Stromal cell of bone marrow (primary cell): ENCODE measurements at regions not wholly inside any gene's neighbourhood (a gene's known extent, or its start where the extent isn't known, plus 50 kb on each side); places are given as distances from the start of the nearest gene placed in this dataset.
"Not testable (repeated sequence)": the region's sequence is repeated elsewhere in the genome, so short reads cannot be mapped to it uniquely, and the experiment has no call there.

Experiments used
- DNase-seq: peaks from one replicate; pipeline ENCODE4 v3.0.0-alpha.2; 2012; ENCODE audit warnings: low read depth

DNA sequence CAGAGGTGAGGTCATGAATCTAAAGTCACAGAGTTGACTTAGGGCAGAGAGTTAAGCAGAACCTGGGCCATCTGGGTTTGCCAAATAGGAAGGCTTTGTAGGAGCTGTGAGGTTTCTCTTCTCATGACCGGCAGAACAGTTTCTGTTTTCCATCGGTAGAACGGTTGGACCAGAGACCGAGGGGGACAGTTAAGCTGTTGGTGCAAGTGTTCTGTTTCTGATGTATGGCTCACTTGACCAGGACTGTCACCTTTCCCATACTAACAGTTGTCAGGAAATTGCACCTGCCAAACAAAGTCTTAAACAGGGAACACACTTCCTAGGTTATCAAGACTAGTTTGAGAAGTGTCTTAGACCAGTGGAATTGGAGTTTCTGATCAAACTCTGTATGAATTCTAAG lies 158.3 kb downstream of the PDCD6IP start:
- DNase-seq: no peak

DNA sequence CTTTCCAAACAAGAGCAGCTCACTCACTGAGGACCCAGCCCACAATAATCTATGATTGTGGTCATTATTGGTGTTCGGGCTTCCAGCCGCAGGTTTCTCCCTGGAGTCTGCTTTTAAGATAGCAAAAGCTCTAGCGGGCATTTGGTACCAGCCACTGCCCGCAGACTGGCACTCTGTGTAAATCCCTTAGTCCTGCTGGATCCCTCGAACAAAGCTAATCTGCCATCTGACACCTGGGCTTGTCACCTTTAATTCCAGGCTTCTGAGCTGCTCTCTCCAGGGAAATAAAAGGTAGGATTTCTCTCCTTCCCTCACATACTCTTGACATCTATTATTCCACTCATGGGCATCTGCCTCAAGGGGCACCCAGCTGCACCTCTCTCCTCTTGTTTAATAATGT lies 158.7 kb downstream of the PDCD6IP start:
- DNase-seq: no peak

- DNase-seq: no peak
Measured at GRCh38 chr3:33958661-33959060, 160.2 kb downstream of the PDCD6IP start.

DNA sequence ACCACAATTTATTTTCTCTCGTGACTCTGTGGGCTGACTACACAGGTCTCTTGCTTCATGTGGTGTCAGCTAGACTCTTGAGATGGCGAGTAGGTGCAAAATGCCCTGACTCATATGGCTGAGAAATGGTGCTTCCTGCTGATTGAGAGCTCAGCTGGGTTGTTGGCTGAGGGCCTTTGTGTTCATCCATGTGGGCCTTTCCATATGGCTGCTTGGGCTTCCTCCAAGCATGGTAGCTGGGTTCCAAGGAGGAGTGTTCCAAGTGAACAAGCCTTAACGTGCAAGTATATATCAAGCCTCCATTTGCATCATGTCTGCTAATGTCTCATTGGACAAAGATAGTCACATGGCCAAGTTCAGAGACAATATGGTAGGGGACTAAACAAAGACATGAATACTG lies 164.0 kb downstream of the PDCD6IP start:
- DNase-seq: no peak

DNA sequence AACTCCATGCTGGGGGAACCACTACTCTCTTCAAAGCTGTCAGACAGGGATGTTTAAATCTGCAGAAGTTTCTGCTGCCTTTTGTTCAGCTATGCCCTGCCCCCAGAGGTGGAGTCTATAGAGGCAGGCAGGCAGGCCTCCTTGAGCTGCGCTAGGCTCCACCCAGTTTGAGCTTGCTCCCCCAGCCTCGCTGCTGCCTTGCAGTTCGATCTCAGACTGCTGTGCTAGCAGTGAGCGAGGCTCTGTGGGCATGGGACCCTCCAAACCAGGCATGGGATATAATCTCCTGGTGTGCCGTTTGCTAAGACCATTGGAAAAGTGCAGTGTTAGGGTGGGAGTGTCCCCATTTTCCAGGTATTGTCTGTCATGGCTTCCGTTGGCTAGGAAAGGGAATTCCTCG lies 171.8 kb downstream of the PDCD6IP start:
- DNase-seq: not testable (repeated sequence)

- no peak for DNase-seq
Measured at GRCh38 chr3:33971055-33971454, 172.6 kb downstream of the PDCD6IP start.

DNA sequence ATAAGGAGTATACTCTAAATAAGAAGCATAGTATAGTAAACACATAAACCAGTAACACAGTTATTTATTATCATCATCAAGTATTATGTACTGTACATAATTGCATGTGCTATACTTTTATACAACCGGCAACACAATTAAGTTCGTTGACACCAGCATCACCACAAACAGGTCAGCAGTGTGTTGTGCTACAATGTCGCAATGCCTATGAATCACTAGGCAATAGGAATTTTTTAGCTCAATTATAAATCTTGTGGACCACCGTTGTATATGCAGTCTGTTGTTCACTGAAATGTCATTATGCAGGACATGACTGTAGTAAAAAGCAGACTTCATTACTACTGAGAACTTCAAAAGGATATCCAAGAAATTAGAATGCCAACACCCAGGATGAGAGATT lies 177.0 kb downstream of the PDCD6IP start:
- DNase-seq: no peak

DNA sequence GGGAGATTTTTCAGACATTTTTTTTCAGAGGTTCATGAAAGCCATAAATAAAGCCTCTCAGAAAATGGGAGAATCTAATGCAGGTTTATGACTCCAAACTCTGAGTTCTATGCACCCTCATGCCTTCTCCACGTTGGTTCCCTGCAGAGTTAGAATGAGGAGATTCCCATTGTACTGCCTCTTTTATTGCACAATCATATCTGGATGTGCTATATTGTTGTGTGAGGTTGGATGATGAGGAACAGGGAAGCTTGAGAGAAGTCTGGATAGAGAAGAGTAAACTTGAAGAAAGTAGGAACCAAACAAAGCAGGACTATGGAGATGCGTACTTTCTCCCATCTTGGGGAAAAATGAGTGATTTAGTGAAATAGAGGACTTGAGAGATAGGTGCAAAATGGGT lies 178.8 kb downstream of the PDCD6IP start:
- no peak for DNase-seq

DNA sequence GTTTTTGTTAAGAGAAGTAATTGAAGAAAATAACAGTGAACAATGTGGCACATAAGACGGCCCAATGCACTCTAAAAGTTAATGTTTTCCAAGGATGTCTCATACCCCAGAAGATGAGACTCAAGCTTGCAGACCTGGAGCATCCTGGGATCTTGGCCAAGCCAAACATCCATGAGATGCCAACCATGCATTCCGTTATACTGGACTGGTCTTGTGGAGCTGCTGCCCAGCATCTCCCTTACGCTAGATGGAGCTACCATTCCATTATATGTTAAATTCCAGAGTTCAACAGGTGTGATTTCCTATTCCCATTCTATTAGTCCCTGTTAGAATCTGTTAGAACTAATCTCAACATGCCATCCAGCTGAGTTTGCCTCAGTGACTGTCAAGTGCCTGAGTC lies 181.8 kb downstream of the PDCD6IP start:
- peak; percentile 37 for DNase-seq

DNA sequence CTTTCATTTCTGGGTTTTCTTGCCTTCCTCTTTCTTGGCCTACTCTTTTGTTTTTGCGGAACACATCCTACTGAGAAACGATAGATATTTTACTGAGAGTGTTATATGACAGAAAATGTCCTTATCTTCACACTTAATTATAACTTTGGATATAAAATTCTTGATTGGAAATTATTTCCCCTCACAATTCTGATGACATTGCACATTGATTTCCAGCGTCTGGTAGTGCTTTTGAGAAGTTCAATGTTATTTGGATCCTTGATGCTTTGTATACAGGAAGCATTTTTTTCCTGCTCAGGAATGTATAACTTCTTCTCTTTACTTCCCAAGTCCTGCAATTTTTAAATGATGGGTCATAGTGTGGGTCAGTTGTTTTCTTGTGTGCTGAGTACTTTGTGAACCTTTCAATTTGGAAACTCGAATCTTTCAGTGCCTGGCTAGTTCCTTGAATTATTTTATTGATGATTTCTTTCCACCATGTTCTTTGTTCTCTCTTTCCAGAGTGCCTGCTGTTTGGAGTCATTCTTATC lies 183.9 kb downstream of the PDCD6IP start:
- DNase-seq: no peak

- DNase-seq: not testable (repeated sequence)
Measured at GRCh38 chr3:33982949-33983348, 184.5 kb downstream of the PDCD6IP start.

GRCh38 chr3:33989229-33989628 lies 190.8 kb downstream of the PDCD6IP start:
- DNase-seq: no peak

DNA sequence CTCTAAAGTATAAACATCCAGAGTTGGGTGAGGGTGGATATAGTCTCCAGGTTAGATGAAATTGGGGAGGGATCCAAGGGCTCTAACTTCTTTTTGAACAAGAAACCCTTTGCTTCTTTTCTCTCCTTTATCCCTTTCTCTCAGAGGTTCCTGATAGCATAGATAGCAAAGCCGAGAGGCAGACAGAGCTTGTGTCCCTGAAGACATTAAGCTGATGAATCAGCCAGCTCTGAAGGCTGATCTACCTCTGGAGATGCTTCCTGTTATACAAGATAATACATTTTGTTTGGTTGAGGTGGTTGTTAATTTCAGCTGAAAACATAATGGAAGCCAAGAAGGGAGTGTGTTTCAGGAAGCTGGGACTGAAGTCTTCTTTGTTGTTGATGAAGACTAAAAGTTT lies 193.2 kb downstream of the PDCD6IP start:
- no peak for DNase-seq

GRCh38 chr3:33993631-33994030 lies 195.2 kb downstream of the PDCD6IP start:
- DNase-seq: no peak

- no peak for DNase-seq
Measured at GRCh38 chr3:33994568-33994967, 196.1 kb downstream of the PDCD6IP start.

DNA sequence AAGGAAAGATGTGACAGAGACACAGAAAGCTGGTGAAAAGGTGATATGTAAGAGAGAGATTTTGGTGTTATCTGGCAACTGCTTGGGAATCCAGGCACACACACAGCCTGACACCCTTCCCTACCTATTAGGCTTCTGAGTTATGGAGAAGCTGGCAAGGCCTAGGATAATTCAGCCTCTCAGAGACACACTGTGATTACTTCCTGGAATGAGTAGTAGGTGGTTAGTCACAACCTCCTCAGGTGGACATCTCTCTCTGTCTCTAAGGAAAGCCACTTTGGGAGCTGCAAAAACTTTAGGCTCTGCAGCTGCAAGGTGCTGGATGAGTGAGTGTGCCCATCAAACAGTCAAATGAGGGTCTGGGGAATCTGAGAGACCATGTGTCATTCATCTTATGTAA lies 201.9 kb downstream of the PDCD6IP start:
- DNase-seq: no peak

DNA sequence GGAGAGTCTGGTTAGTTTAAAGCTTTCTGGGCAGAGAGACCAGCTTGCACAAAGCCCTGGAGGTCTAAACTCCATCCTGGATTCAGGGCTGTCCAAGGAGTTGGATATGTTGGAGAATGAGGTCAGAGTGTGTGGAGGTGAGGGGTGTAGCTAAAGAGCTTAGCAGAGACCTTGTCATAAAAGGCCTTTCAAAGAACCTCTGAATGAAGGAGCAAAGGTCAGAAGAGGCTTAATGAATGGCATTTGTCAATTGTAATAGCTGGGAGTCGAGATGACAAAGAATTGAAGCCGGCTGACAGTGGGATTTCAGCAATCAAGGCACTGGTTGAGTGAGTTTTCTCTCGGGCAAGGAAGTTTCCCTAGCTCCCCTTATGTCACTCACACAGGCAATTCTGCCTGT lies 202.6 kb downstream of the PDCD6IP start:
- DNase-seq: no peak

DNA sequence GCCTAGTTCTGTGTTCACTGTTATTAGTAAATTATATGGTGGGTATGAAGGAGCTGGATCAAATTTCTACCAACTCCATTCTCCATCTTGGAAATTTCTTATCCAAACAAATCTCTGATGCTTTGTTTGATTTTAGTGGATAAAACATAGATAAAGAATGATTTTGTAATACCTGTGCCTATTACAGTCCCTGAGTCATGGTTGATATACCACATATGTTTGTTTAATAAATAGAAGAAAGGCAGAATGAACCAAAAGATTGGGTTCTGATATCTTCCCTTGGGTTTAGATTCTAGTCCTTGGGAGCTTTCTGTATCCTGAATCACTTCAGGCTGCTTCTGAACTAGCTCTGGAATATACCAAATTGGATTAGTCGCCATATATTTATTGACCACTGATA lies 203.6 kb downstream of the PDCD6IP start:
- DNase-seq: no peak

- no peak for DNase-seq
Measured at GRCh38 chr3:34002569-34003100, 204.2 kb downstream of the PDCD6IP start.

DNA sequence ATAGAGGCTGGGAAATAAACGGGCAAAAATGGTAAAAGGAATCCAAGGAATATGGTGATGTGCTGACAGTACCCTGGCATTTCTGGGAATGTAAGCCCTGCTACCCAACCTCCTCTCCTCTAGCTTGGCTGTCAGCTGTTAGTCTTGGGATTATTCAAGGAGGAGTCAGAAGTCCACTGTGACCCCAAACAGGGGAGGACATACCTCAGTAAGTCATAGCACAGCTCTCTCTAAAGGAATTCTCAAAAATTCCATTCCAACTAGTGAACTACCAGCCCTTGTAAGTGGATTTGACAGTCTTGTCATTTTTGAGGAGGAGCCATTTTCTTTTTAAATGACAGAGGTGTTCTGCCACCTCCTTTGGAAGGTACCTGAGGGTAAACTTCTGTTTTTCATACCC lies 207.5 kb downstream of the PDCD6IP start:
- no peak for DNase-seq

- DNase-seq: no peak
Measured at GRCh38 chr3:34008191-34008590, 209.8 kb downstream of the PDCD6IP start.

DNA sequence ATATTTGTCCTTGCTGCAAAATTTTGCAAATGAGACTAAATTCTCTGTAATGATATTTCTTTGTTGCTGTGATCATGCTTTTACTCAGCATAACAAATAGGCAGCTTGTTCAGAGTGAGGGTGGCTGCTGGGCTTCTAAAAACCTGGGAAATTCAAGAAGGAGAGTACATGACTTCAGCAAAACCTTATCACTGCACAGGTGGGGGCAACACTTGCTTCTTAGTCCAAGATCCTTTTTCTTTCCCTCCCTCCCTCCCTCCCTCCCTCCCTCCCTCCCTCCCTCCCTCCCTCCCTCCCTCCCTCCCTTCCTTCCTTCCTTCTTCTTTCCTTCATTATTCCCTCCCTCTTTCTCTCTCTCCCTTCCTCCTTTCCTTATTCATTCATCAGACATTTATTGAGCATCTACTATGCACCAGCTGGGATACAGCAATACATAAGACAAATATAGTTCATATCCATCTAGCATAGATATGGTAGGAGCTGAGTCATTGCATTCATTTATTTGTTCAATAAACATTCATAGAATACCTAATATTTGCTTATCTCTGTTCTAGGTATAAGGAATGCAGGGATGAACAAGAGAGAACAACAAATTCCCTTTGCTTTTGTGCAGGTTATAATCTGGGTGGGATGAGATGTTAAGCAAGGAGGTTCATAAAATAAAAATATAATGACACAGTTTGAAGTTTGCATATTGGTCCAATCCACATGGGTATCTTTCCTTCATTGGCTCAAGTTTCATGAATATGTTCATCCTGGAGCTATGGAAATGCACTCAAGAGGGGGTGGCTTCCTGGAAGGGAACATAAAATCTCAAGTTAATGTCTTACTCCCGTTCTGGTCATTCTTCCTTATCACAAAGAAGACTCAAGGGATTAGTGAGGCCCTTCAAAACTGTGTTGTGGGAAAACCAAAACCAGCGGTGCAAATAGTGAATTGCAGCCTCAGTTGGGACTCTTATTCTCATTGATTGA lies 210.7 kb downstream of the PDCD6IP start:
- DNase-seq: no peak
